GM23338 (cell line): ENCODE measurements at regions not wholly inside any gene's neighbourhood (a gene's known extent, or its start where the extent isn't known, plus 50 kb on each side); places are given as distances from the start of the nearest gene placed in this dataset.

Experiments used
- CREB1 ChIP-seq: fragments of 250-450 bp; sonication (Bioruptor Pico); IDR thresholded peaks from 2 replicates; pipeline ENCODE4 v1.5.0; 2020; ENCODE audit warnings: low read depth, mild to moderate bottlenecking, moderate library complexity
- EZH2 ChIP-seq: fragments of 200-600 bp; sonication (generic); IDR thresholded peaks from one replicate; pipeline ENCODE4 v1.8.0; 2017; ENCODE audit warnings: antibody characterized with exemption, mild to moderate bottlenecking, low read depth; ENCODE audit not compliant: unreplicated experiment
- EZH2phosphoT487 ChIP-seq: fragments of 200-600 bp; sonication (generic); IDR thresholded peaks from one replicate; pipeline ENCODE4 v1.8.1; 2018; ENCODE audit warnings: antibody characterized with exemption; ENCODE audit not compliant: unreplicated experiment
- JUNB ChIP-seq: IDR thresholded peaks from one replicate; pipeline ENCODE4 v1.6.1; 2016; ENCODE audit warnings: antibody characterized with exemption; ENCODE audit not compliant: unreplicated experiment
- NANOG ChIP-seq: IDR thresholded peaks from 2 replicates; pipeline ENCODE4 v1.6.1; 2016; ENCODE audit warnings: antibody characterized with exemption, borderline replicate concordance
- POLR2AphosphoS5 ChIP-seq: IDR thresholded peaks from 2 replicates; pipeline ENCODE4 v1.6.1; 2016; ENCODE audit warnings: antibody characterized with exemption, low read depth
- STAT1 ChIP-seq: IDR thresholded peaks from one replicate; pipeline ENCODE4 v1.6.1; 2016; ENCODE audit warnings: antibody characterized with exemption; ENCODE audit not compliant: unreplicated experiment
- ZNF331 ChIP-seq: fragments of 250-450 bp; sonication (Bioruptor Pico); IDR thresholded peaks from 2 replicates; pipeline ENCODE4 v1.5.0; 2020; ENCODE audit warnings: low read depth, mild to moderate bottlenecking, moderate library complexity
- TF ChIP-seq, protein P1 (sequence below): IDR thresholded peaks from one replicate; pipeline ENCODE4 v1.6.1; 2018; ENCODE audit warnings: antibody characterized with exemption; ENCODE audit not compliant: unreplicated experiment
- TF ChIP-seq, protein P2 (sequence below), 2 experiments: fragments of 200-600 bp in 1 of 2; sonication (generic) in 1 of 2; conservative IDR thresholded peaks; 2 replicates each; pipeline versions ENCODE4 v1.5.1 to v1.6.1; 2016 to 2017; ENCODE audit warnings: antibody characterized with exemption in 2 of 2, low read depth in 2 of 2, mild to moderate bottlenecking in 2 of 2, moderate library complexity in 1 of 2
- TF ChIP-seq, protein P3 (sequence below): IDR thresholded peaks from 2 replicates; pipeline ENCODE4 v1.6.1; 2016; ENCODE audit warnings: antibody characterized with exemption
- TF ChIP-seq, protein P4 (sequence below): fragments of 250-450 bp; sonication (Bioruptor Pico); IDR thresholded peaks from 2 replicates; pipeline ENCODE4 v1.5.0; 2020; ENCODE audit warnings: mild to moderate bottlenecking, moderate library complexity

DNA sequence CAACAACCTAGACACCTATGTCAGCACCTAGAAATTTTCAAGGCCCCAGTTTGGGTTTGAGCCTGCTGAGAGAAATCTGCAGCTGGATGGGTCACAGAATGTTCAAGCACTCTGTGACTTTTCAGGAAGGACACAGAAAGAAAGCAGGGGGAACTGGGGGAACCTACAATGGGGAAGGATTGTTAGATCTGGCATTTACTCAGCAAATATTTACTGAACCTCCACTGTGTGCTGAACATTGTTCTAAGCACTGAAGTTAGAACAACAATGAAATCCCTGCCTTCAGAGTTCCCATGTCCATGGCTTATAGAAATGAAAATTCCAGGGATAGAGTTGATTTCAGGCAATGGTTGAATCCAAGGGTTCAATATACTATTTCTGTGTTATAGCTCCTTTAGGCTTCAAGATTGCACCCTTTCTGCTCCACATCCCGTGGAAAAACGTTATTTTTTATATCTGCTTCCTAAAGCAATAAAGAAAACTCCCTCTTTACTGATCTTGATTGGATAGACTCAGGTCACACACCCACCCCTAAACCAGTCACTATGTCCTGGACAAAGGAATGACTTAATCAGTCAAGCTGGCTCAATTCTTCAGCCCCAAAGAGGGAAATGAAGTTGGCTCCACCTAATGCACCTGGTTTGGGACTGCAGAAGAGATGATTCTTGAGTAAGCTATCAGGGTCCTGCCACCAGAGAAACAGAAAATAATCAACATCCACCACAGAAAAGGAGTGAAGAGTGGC is 95.1 kb downstream of the OR5AK2 start:
- no peak for TF ChIP-seq EZH2
- TF ChIP-seq, protein P1, sequence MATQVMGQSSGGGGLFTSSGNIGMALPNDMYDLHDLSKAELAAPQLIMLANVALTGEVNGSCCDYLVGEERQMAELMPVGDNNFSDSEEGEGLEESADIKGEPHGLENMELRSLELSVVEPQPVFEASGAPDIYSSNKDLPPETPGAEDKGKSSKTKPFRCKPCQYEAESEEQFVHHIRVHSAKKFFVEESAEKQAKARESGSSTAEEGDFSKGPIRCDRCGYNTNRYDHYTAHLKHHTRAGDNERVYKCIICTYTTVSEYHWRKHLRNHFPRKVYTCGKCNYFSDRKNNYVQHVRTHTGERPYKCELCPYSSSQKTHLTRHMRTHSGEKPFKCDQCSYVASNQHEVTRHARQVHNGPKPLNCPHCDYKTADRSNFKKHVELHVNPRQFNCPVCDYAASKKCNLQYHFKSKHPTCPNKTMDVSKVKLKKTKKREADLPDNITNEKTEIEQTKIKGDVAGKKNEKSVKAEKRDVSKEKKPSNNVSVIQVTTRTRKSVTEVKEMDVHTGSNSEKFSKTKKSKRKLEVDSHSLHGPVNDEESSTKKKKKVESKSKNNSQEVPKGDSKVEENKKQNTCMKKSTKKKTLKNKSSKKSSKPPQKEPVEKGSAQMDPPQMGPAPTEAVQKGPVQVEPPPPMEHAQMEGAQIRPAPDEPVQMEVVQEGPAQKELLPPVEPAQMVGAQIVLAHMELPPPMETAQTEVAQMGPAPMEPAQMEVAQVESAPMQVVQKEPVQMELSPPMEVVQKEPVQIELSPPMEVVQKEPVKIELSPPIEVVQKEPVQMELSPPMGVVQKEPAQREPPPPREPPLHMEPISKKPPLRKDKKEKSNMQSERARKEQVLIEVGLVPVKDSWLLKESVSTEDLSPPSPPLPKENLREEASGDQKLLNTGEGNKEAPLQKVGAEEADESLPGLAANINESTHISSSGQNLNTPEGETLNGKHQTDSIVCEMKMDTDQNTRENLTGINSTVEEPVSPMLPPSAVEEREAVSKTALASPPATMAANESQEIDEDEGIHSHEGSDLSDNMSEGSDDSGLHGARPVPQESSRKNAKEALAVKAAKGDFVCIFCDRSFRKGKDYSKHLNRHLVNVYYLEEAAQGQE, result no peak
- TF ChIP-seq, protein P2, sequence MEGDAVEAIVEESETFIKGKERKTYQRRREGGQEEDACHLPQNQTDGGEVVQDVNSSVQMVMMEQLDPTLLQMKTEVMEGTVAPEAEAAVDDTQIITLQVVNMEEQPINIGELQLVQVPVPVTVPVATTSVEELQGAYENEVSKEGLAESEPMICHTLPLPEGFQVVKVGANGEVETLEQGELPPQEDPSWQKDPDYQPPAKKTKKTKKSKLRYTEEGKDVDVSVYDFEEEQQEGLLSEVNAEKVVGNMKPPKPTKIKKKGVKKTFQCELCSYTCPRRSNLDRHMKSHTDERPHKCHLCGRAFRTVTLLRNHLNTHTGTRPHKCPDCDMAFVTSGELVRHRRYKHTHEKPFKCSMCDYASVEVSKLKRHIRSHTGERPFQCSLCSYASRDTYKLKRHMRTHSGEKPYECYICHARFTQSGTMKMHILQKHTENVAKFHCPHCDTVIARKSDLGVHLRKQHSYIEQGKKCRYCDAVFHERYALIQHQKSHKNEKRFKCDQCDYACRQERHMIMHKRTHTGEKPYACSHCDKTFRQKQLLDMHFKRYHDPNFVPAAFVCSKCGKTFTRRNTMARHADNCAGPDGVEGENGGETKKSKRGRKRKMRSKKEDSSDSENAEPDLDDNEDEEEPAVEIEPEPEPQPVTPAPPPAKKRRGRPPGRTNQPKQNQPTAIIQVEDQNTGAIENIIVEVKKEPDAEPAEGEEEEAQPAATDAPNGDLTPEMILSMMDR (conservative IDR thresholded peaks at IDR 0.05; ENCODE audit: low read depth in 2 of 2), result no peak
- no peak for TF ChIP-seq POLR2AphosphoS5
- TF ChIP-seq EZH2phosphoT487, result no peak
- no peak for TF ChIP-seq NANOG
- TF ChIP-seq JUNB, result no peak
- TF ChIP-seq CREB1 (CRISPR knock-in tag), result no peak
- TF ChIP-seq, protein P3, sequence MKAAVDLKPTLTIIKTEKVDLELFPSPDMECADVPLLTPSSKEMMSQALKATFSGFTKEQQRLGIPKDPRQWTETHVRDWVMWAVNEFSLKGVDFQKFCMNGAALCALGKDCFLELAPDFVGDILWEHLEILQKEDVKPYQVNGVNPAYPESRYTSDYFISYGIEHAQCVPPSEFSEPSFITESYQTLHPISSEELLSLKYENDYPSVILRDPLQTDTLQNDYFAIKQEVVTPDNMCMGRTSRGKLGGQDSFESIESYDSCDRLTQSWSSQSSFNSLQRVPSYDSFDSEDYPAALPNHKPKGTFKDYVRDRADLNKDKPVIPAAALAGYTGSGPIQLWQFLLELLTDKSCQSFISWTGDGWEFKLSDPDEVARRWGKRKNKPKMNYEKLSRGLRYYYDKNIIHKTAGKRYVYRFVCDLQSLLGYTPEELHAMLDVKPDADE, result no peak
- no peak for TF ChIP-seq ZNF331 (CRISPR knock-in tag)
- TF ChIP-seq, protein P4, sequence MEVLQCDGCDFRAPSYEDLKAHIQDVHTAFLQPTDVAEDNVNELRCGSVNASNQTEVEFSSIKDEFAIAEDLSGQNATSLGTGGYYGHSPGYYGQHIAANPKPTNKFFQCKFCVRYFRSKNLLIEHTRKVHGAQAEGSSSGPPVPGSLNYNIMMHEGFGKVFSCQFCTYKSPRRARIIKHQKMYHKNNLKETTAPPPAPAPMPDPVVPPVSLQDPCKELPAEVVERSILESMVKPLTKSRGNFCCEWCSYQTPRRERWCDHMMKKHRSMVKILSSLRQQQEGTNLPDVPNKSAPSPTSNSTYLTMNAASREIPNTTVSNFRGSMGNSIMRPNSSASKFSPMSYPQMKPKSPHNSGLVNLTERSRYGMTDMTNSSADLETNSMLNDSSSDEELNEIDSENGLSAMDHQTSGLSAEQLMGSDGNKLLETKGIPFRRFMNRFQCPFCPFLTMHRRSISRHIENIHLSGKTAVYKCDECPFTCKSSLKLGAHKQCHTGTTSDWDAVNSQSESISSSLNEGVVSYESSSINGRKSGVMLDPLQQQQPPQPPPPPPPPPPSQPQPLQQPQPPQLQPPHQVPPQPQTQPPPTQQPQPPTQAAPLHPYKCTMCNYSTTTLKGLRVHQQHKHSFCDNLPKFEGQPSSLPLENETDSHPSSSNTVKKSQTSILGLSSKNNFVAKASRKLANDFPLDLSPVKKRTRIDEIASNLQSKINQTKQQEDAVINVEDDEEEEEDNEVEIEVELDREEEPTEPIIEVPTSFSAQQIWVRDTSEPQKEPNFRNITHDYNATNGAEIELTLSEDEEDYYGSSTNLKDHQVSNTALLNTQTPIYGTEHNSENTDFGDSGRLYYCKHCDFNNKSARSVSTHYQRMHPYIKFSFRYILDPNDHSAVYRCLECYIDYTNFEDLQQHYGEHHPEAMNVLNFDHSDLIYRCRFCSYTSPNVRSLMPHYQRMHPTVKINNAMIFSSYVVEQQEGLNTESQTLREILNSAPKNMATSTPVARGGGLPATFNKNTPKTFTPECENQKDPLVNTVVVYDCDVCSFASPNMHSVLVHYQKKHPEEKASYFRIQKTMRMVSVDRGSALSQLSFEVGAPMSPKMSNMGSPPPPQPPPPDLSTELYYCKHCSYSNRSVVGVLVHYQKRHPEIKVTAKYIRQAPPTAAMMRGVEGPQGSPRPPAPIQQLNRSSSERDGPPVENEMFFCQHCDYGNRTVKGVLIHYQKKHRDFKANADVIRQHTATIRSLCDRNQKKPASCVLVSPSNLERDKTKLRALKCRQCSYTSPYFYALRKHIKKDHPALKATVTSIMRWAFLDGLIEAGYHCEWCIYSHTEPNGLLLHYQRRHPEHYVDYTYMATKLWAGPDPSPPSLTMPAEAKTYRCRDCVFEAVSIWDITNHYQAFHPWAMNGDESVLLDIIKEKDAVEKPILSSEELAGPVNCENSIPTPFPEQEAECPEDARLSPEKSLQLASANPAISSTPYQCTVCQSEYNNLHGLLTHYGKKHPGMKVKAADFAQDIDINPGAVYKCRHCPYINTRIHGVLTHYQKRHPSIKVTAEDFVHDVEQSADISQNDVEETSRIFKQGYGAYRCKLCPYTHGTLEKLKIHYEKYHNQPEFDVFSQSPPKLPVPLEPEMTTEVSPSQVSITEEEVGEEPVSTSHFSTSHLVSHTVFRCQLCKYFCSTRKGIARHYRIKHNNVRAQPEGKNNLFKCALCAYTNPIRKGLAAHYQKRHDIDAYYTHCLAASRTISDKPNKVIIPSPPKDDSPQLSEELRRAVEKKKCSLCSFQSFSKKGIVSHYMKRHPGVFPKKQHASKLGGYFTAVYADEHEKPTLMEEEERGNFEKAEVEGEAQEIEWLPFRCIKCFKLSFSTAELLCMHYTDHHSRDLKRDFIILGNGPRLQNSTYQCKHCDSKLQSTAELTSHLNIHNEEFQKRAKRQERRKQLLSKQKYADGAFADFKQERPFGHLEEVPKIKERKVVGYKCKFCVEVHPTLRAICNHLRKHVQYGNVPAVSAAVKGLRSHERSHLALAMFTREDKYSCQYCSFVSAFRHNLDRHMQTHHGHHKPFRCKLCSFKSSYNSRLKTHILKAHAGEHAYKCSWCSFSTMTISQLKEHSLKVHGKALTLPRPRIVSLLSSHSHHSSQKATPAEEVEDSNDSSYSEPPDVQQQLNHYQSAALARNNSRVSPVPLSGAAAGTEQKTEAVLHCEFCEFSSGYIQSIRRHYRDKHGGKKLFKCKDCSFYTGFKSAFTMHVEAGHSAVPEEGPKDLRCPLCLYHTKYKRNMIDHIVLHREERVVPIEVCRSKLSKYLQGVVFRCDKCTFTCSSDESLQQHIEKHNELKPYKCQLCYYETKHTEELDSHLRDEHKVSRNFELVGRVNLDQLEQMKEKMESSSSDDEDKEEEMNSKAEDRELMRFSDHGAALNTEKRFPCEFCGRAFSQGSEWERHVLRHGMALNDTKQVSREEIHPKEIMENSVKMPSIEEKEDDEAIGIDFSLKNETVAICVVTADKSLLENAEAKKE (CRISPR knock-in tag), result no peak
- TF ChIP-seq STAT1, result no peak
